B cell (primary cell): ENCODE measurements at regions not wholly inside any gene's neighbourhood (a gene's known extent, or its start where the extent isn't known, plus 50 kb on each side); places are given as distances from the start of the nearest gene placed in this dataset.

ENCODE experiments used
- ATAC-seq: fragments of 200-7000 bp; cut with Tn5 transposase; one replicate; pipeline ENCODE4 v1.10.0; 2021; ENCODE audit warnings: low read depth, mild to moderate bottlenecking, moderate number of reproducible peaks, moderate library complexity
- CTCF ChIA-PET: fragments of 350-600 bp; sonication (Branson Sonifier 250); formaldehyde crosslinking; loops from one replicate; lab custom pipeline; 2021; ENCODE audit warnings: antibody characterized with exemption, inconsistent platforms; lab: Charles Lee
- POLR2A ChIA-PET: fragments of 350-600 bp; sonication (Branson Sonifier 250); formaldehyde crosslinking; loops from one replicate; lab custom pipeline; 2021; ENCODE audit warnings: antibody characterized with exemption; lab: Charles Lee
- DNase-seq: peaks from one replicate; pipeline ENCODE4 v3.0.0; 2013
- H2AFZ ChIP-seq: 2 replicates; pipeline ENCODE4 v1.6.1; 2012; ENCODE audit warnings: mild to moderate bottlenecking, low read depth, low read length; ENCODE audit not compliant: insufficient read depth, poor library complexity, severe bottlenecking
- H3K27ac ChIP-seq, 2 donors: 1 replicate in 1 of 2; 2 replicates in 1 of 2; pipeline ENCODE4 v1.5.1; 2012 to 2013; ENCODE audit warnings: low read length in 2 of 2, mild to moderate bottlenecking in 2 of 2, moderate library complexity in 1 of 2
- H3K27me3 ChIP-seq, 4 experiments: fragments of 200-600 bp in 1 of 4; sonication (generic) in 1 of 4; replicated peaks in 1 of 4; 1 replicate in 2 of 4; 2 replicates in 2 of 4; pipeline versions ENCODE4 v1.6.1 to v1.7.0; 2013 to 2016; ENCODE audit warnings: low read length in 3 of 4, mild to moderate bottlenecking in 2 of 4, mixed read lengths in 1 of 4, moderate library complexity in 1 of 4; ENCODE audit not compliant: insufficient read depth in 4 of 4, control insufficient read depth in 3 of 4; ENCODE audit errors: control extremely low read depth in 1 of 4
- H3K36me3 ChIP-seq, 2 experiments: replicated peaks in 1 of 2; 1 replicate in 1 of 2; 2 replicates in 1 of 2; pipeline versions ENCODE4 v1.6.1 to v1.7.1; 2013; ENCODE audit warnings: low read length in 1 of 2; ENCODE audit not compliant: insufficient read depth in 2 of 2, control insufficient read depth in 1 of 2; ENCODE audit errors: control extremely low read depth in 1 of 2, extremely low read depth in 1 of 2
- H3K4me1 ChIP-seq, 2 donors: fragments of 200-600 bp in 1 of 2; sonication (generic) in 1 of 2; 1 replicate in 1 of 2; 2 replicates in 1 of 2; pipeline versions ENCODE4 v1.5.1 to v1.6.1; 2013 to 2017; ENCODE audit warnings: low read length in 2 of 2; ENCODE audit not compliant: control insufficient read depth in 2 of 2, insufficient read depth in 2 of 2
- H3K4me2 ChIP-seq: replicated peaks from 2 replicates; pipeline ENCODE3; 2012; ENCODE audit warnings: mild to moderate bottlenecking, low read depth, low read length; ENCODE audit not compliant: poor library complexity, severe bottlenecking
- H3K4me3 ChIP-seq, 5 experiments: fragments of 200-600 bp in 1 of 5; sonication (generic) in 1 of 5; 1 replicate in 3 of 5; 2 replicates in 2 of 5; pipeline versions ENCODE4 v1.5.1 to v1.7.0; 2011 to 2016; ENCODE audit warnings: low read length in 4 of 5, mild to moderate bottlenecking in 4 of 5, low read depth in 2 of 5, control low read depth in 1 of 5, moderate library complexity in 1 of 5; ENCODE audit not compliant: insufficient read depth in 1 of 5; ENCODE audit errors: control extremely low read depth in 1 of 5, extremely low read depth in 1 of 5
- H3K79me2 ChIP-seq: fragments of 200-600 bp; sonication (generic); one replicate; pipeline ENCODE4 v1.6.0; 2016; ENCODE audit warnings: low read length; ENCODE audit not compliant: control insufficient read depth, insufficient read depth
- H3K9ac ChIP-seq: fragments of 200-600 bp; sonication (generic); 2 replicates; pipeline ENCODE4 v1.6.1; 2017; ENCODE audit warnings: mild to moderate bottlenecking, low read length, moderate library complexity
- H3K9me3 ChIP-seq, 3 donors: one replicate each; pipeline versions ENCODE4 v1.6.1 to v1.7.1; 2013; ENCODE audit warnings: low read length in 2 of 3; ENCODE audit not compliant: control insufficient read depth in 2 of 3, insufficient read depth in 1 of 3; ENCODE audit errors: control extremely low read depth in 1 of 3
- H4K20me1 ChIP-seq: 2 replicates; pipeline ENCODE4 v1.6.0; 2012; ENCODE audit warnings: mild to moderate bottlenecking, low read length; ENCODE audit not compliant: insufficient read depth, control insufficient read depth, poor library complexity, severe bottlenecking
- H3K27ac Mint-ChIP-seq: one replicate; pipeline ENCODE4 v1.8.0; 2021; ENCODE audit warnings: mixed read lengths
- H3K27me3 Mint-ChIP-seq: one replicate; pipeline ENCODE4 v1.8.0; 2021; ENCODE audit warnings: mixed read lengths
- H3K4me1 Mint-ChIP-seq: one replicate; pipeline ENCODE4 v1.8.0; 2021; ENCODE audit warnings: mixed read lengths
- H3K4me3 Mint-ChIP-seq: one replicate; pipeline ENCODE4 v1.8.0; 2021; ENCODE audit warnings: mixed read lengths
- H3K9me3 Mint-ChIP-seq: one replicate; pipeline ENCODE4 v1.8.0; 2022; ENCODE audit warnings: mixed read lengths; ENCODE audit not compliant: insufficient read depth
- CTCF ChIP-seq: fragments of 200-600 bp; IDR thresholded peaks from one replicate; pipeline ENCODE4 v1.8.0; 2022; ENCODE audit warnings: antibody characterized with exemption, mild to moderate bottlenecking
- EZH2 ChIP-seq: IDR thresholded peaks from 2 replicates; pipeline ENCODE4 v1.6.1; 2012; ENCODE audit warnings: borderline replicate concordance, low read depth, mild to moderate bottlenecking, moderate library complexity, low read length; ENCODE audit not compliant: insufficient read depth, poor library complexity, severe bottlenecking
- WGBS: methylation state at CpG from one replicate; pipeline ENCODE4 v1.1.5; 2013; ENCODE audit warnings: missing lambda C conversion rate; ENCODE audit not compliant: insufficient coverage; 5-methylcytosine and 5-hydroxymethylcytosine counted together
- intact Hi-C: fragments of 100-400 bp; cut with micrococcal nuclease; formaldehyde crosslinking; loops from one replicate; pipeline ENCODE4 v1.10.0; 2022

- Histone ChIP-seq H2AFZ (no peak overlapping the region), H3K4me3 (no peak overlapping the region), H3K9ac (no peak overlapping the region), H3K4me2 (no peak overlapping the region), H3K36me3 (no peaks in the 10 kb centered on the region), H3K27ac (no peak overlapping the region), H4K20me1 (no peaks in the 10 kb centered on the region), H3K4me1 (no peaks in the 10 kb centered on the region), H3K9me3 (no peaks in the 10 kb centered on the region), H3K79me2 (no peaks in the 10 kb centered on the region), H3K27me3 (no peaks in the 10 kb centered on the region)
- WGBS = 100% methylated on average over 6 of the region's 6 CpGs
- intact Hi-C loops = no loop called here
- no peak for TF ChIP-seq EZH2
- TF ChIP-seq CTCF = no peak
- Mint-ChIP-seq H3K27ac (no peak overlapping the region), H3K27me3 (no peaks in the 10 kb centered on the region), H3K4me1 (peaks cover 6% of the 10 kb centered on the region), H3K9me3 (no peaks in the 10 kb centered on the region), H3K4me3 (no peak overlapping the region)
- ChIA-PET CTCF (no interaction called here), POLR2A (no interaction called here)
- no peak for ATAC-seq
- DNase-seq = no peak
Measured at GRCh38 chr6:149158076-149158475, 159.4 kb upstream of the TAB2 start.

- intact Hi-C loops = no loop called here
- H2AFZ ChIP-seq = no peak overlapping the region
- no peak for DNase-seq
- H4K20me1 ChIP-seq = no peaks in the 10 kb centered on the region
- ATAC-seq = no peak
- Mint-ChIP-seq H3K9me3 (no peaks in the 10 kb centered on the region), H3K4me3 (no peak overlapping the region), H3K4me1 (peaks cover 6% of the 10 kb centered on the region), H3K27ac (no peak overlapping the region), H3K27me3 (no peaks in the 10 kb centered on the region)
- no peak overlapping the region for H3K9ac ChIP-seq
- no peaks in the 10 kb centered on the region for H3K79me2 ChIP-seq
- ChIA-PET CTCF (no interaction called here), POLR2A (no interaction called here)
- no peak overlapping the region for H3K27ac ChIP-seq
- H3K4me2 ChIP-seq = no peak overlapping the region
- 43% methylated on average over 1 of the region's 1 CpG for WGBS
- no peak overlapping the region for H3K4me3 ChIP-seq
- H3K36me3 ChIP-seq = no peaks in the 10 kb centered on the region
- H3K9me3 ChIP-seq = no peaks in the 10 kb centered on the region
- no peaks in the 10 kb centered on the region for H3K4me1 ChIP-seq
- no peak for TF ChIP-seq CTCF
- TF ChIP-seq EZH2 = no peak
- H3K27me3 ChIP-seq = no peaks in the 10 kb centered on the region
Measured at GRCh38 chr6:149160943-149161342, 156.6 kb upstream of the TAB2 start.
